ENCODE measurements at regions not wholly inside any gene's neighbourhood (a gene's known extent, or its start where the extent isn't known, plus 50 kb on each side); places are given as distances from the start of the nearest gene placed in this dataset.

GRCh38 chr6:153727885-153728284 lies 311.2 kb upstream of the OPRM1 start:
- no peak for TF ChIP-seq CTCF (conservative IDR thresholded peaks at IDR 0.05 in 1 of 2, IDR thresholded peaks at IDR 0.05 in 1 of 2; ENCODE audit: low read depth in 1 of 2, low read length in 2 of 2)
- TF ChIP-seq EZH2 (IDR thresholded peaks at IDR 0.05; ENCODE audit: low read length, missing control alignments) = no peak

Measured in fibroblast of lung (primary cell).